Mesenteric fat pad (tissue), 1 donor: ENCODE measurements at regions not wholly inside any gene's neighbourhood (a gene's known extent, or its start where the extent isn't known, plus 50 kb on each side); places are given as distances from the start of the nearest gene placed in this dataset.

Experiments
- DNase-seq: peaks from one replicate; pipeline ENCODE4 v3.0.0-alpha.2; 2020; ENCODE audit warnings: low spot score
- donor health status: DM: yes; HTN: yes; CAD: no.

GRCh38 chr17:45709728-45710288, 74.3 kb upstream of the CRHR1 start:
- DNase-seq: no peak

GRCh38 chr17:45715787-45716186, 68.3 kb upstream of the CRHR1 start:
- no peak for DNase-seq

- DNase-seq: no peak
These were observed 65.3 kb upstream of the CRHR1 start for GRCh38 chr17:45718791-45719190.

GRCh38 chr17:45719335-45720071, 64.6 kb upstream of the CRHR1 start:
- DNase-seq: no peak

- peak; percentile 59 for DNase-seq
These were observed 63.7 kb upstream of the CRHR1 start for GRCh38 chr17:45720386-45720785.

- peak; percentile 59 for DNase-seq
These were observed 62.0 kb upstream of the CRHR1 start for GRCh38 chr17:45722161-45722560.

GRCh38 chr17:45729294-45729907, 54.7 kb upstream of the CRHR1 start:
- peak; percentile 47 for DNase-seq

GRCh38 chr17:45730192-45730591, 53.9 kb upstream of the CRHR1 start:
- DNase-seq: peak; percentile 43

GRCh38 chr17:45731459-45731858, 52.7 kb upstream of the CRHR1 start:
- no peak for DNase-seq

- DNase-seq: peak; percentile 67
These were observed 51.1 kb upstream of the CRHR1 start for GRCh38 chr17:45732926-45733505.

- DNase-seq: no peak
These were observed 50.3 kb upstream of the CRHR1 start for GRCh38 chr17:45733781-45734180.
